Transverse colon (tissue), 4 donors: ENCODE measurements at regions not wholly inside any gene's neighbourhood (a gene's known extent, or its start where the extent isn't known, plus 50 kb on each side); places are given as distances from the start of the nearest gene placed in this dataset.

Experiments
- POLR2A ChIP-seq: fragments of 450-650 bp; IDR thresholded peaks from one replicate; pipeline ENCODE4 v1.6.1; 2016; ENCODE audit warnings: antibody characterized with exemption, mild to moderate bottlenecking, moderate library complexity
- POLR2AphosphoS5 ChIP-seq, 3 donors: sonication (generic); formaldehyde crosslinking; IDR thresholded peaks; one replicate each; pipeline ENCODE4 v1.6.1; 2016; ENCODE audit warnings: antibody characterized with exemption in 3 of 3
- TF ChIP-seq, protein P1 (sequence below), 5 experiments: fragments of 200-600 bp in 3 of 5; fragments of 450-650 bp in 2 of 5; sonication (generic) in 3 of 5; IDR thresholded peaks; 1 replicate in 2 of 5; 2 replicates in 3 of 5; pipeline ENCODE4 v1.5.1; 2016 to 2017; ENCODE audit warnings: antibody characterized with exemption in 5 of 5, inconsistent platforms in 3 of 5, mild to moderate bottlenecking in 2 of 5, moderate library complexity in 1 of 5

DNA sequence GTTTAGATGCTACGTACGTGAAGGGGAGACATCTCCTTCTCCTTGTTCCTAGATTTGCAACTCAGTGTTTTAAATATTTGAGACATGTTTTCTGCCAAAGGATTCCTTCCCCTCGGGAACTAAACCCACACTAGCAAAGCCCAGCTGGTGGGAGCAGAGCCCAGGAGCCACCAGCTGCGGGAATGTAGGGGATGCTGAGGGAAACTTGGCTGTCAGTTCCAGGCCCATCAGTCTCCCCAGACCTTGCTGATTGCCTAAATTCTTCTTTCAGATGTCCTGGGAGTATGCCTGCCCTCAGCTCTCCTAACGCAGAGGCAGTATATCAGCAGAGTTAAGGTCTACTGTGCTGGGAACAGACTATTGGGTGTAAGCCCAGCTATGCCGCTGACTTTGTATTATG lies 630.0 kb upstream of the TENM3 start:
- TF ChIP-seq, protein P1, sequence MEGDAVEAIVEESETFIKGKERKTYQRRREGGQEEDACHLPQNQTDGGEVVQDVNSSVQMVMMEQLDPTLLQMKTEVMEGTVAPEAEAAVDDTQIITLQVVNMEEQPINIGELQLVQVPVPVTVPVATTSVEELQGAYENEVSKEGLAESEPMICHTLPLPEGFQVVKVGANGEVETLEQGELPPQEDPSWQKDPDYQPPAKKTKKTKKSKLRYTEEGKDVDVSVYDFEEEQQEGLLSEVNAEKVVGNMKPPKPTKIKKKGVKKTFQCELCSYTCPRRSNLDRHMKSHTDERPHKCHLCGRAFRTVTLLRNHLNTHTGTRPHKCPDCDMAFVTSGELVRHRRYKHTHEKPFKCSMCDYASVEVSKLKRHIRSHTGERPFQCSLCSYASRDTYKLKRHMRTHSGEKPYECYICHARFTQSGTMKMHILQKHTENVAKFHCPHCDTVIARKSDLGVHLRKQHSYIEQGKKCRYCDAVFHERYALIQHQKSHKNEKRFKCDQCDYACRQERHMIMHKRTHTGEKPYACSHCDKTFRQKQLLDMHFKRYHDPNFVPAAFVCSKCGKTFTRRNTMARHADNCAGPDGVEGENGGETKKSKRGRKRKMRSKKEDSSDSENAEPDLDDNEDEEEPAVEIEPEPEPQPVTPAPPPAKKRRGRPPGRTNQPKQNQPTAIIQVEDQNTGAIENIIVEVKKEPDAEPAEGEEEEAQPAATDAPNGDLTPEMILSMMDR (IDR thresholded peaks at IDR 0.05): no peak
- TF ChIP-seq POLR2A (no peak), POLR2AphosphoS5 (IDR thresholded peaks at IDR 0.05) (no peak)
